ENCODE measurements at regions not wholly inside any gene's neighbourhood (a gene's known extent, or its start where the extent isn't known, plus 50 kb on each side); places are given as distances from the start of the nearest gene placed in this dataset.
"Not testable (repeated sequence)": the region's sequence is repeated elsewhere in the genome, so short reads cannot be mapped to it uniquely, and the experiment has no call there.

GRCh38 chr7:67918158-67918557, 921.5 kb downstream of the TYW1 start:
- peak in 1 of 5 experiments; percentile 67 for DNase-seq

GRCh38 chr7:67923286-67923685, 926.7 kb downstream of the TYW1 start:
- DNase-seq: no peak

GRCh38 chr7:67928141-67928540, 931.5 kb downstream of the TYW1 start:
- no peak for DNase-seq

- DNase-seq: not testable (repeated sequence)
These were observed 939.8 kb downstream of the TYW1 start for GRCh38 chr7:67936447-67936846.

GRCh38 chr7:67940400-67940799, 943.8 kb downstream of the TYW1 start:
- DNase-seq: no peak

- no peak for DNase-seq
These were observed 950.6 kb downstream of the TYW1 start for GRCh38 chr7:67947191-67947590.

- DNase-seq: no peak
These were observed 951.0 kb downstream of the TYW1 start for GRCh38 chr7:67947646-67948045.

- no peak for DNase-seq
These were observed 953.9 kb downstream of the TYW1 start for GRCh38 chr7:67950321-67951083.

GRCh38 chr7:67955061-67955460, 958.4 kb downstream of the TYW1 start:
- DNase-seq: no peak

GRCh38 chr7:67962863-67963262, 966.2 kb downstream of the TYW1 start:
- no peak for DNase-seq

GRCh38 chr7:67976490-67976889, 979.9 kb downstream of the TYW1 start:
- no peak for DNase-seq

GRCh38 chr7:67983486-67983885, 986.9 kb downstream of the TYW1 start:
- DNase-seq: no peak

- DNase-seq: no peak
These were observed 987.7 kb downstream of the TYW1 start for GRCh38 chr7:67984326-67984725.

- no peak for DNase-seq
These were observed 992.5 kb downstream of the TYW1 start for GRCh38 chr7:67989142-67989541.

- no peak for DNase-seq
These were observed 993.4 kb downstream of the TYW1 start for GRCh38 chr7:67990003-67990402.

GRCh38 chr7:67990716-67991115, 994.1 kb downstream of the TYW1 start:
- DNase-seq: no peak

- no peak for DNase-seq
These were observed 995.7 kb downstream of the TYW1 start for GRCh38 chr7:67992287-67992686.

GRCh38 chr7:68005992-68006391, 1009.4 kb downstream of the TYW1 start:
- no peak for DNase-seq

- DNase-seq: no peak
These were observed 1010.0 kb downstream of the TYW1 start for GRCh38 chr7:68006619-68007018.

GRCh38 chr7:68009716-68010115, 1013.1 kb downstream of the TYW1 start:
- DNase-seq: no peak

- DNase-seq: no peak
These were observed 1017.6 kb downstream of the TYW1 start for GRCh38 chr7:68014031-68014736.

- DNase-seq: no peak
These were observed 1018.7 kb downstream of the TYW1 start for GRCh38 chr7:68015122-68015977.

GRCh38 chr7:68015978-68016532, 1019.4 kb downstream of the TYW1 start:
- no peak for DNase-seq
